SKM-1 treated with dmso at 0.1 percent for 144 hours (cell line): ENCODE measurements at regions not wholly inside any gene's neighbourhood (a gene's known extent, or its start where the extent isn't known, plus 50 kb on each side); places are given as distances from the start of the nearest gene placed in this dataset.
"Not testable (repeated sequence)": the region's sequence is repeated elsewhere in the genome, so short reads cannot be mapped to it uniquely, and the experiment has no call there.

Experiments
- DNase-seq: peaks from one replicate; lab custom pipeline; 2025; ENCODE audit not compliant: unreplicated experiment; lab: John Stamatoyannopoulos, UW

GRCh38 chr20:53777402-53777801 lies 183.8 kb upstream of the ZNF217 start:
- DNase-seq: not testable (repeated sequence)

- DNase-seq: no peak
These were observed 183.2 kb upstream of the ZNF217 start for GRCh38 chr20:53776858-53777257.

- DNase-seq: no peak
These were observed 181.0 kb upstream of the ZNF217 start for GRCh38 chr20:53774461-53775203.

GRCh38 chr20:53773792-53774401 lies 180.3 kb upstream of the ZNF217 start:
- DNase-seq: no peak

- DNase-seq: not testable (repeated sequence)
These were observed 179.6 kb upstream of the ZNF217 start for GRCh38 chr20:53773066-53773791.

- no peak for DNase-seq
These were observed 175.4 kb upstream of the ZNF217 start for GRCh38 chr20:53769041-53769440.

- DNase-seq: no peak
These were observed 174.7 kb upstream of the ZNF217 start for GRCh38 chr20:53768329-53768728.

GRCh38 chr20:53767206-53767930 lies 173.7 kb upstream of the ZNF217 start:
- no peak for DNase-seq

GRCh38 chr20:53764415-53764800 lies 170.8 kb upstream of the ZNF217 start:
- no peak for DNase-seq

- DNase-seq: no peak
These were observed 170.2 kb upstream of the ZNF217 start for GRCh38 chr20:53763707-53764414.

- not testable (repeated sequence) for DNase-seq
These were observed 168.8 kb upstream of the ZNF217 start for GRCh38 chr20:53762423-53762798.

- no peak for DNase-seq
These were observed 166.4 kb upstream of the ZNF217 start for GRCh38 chr20:53760025-53760441.

- DNase-seq: no peak
These were observed 163.9 kb upstream of the ZNF217 start for GRCh38 chr20:53757472-53757913.

GRCh38 chr20:53755733-53756531 lies 162.3 kb upstream of the ZNF217 start:
- DNase-seq: no peak

- no peak for DNase-seq
These were observed 160.3 kb upstream of the ZNF217 start for GRCh38 chr20:53753880-53754459.

GRCh38 chr20:53752971-53753879 lies 159.6 kb upstream of the ZNF217 start:
- no peak for DNase-seq

GRCh38 chr20:53752583-53752970 lies 158.9 kb upstream of the ZNF217 start:
- DNase-seq: no peak

- no peak for DNase-seq
These were observed 158.1 kb upstream of the ZNF217 start for GRCh38 chr20:53751620-53752318.
